GM04504 (cell line): ENCODE measurements at regions not wholly inside any gene's neighbourhood (a gene's known extent, or its start where the extent isn't known, plus 50 kb on each side); places are given as distances from the start of the nearest gene placed in this dataset.

Experiments
- DNase-seq: peaks from one replicate; pipeline ENCODE4 v3.0.0-alpha.2; 2012; ENCODE audit warnings: low read depth

- DNase-seq: no peak
Measured at GRCh38 chr3:76624164-76624563, 415.7 kb upstream of the ROBO2 start.

DNA sequence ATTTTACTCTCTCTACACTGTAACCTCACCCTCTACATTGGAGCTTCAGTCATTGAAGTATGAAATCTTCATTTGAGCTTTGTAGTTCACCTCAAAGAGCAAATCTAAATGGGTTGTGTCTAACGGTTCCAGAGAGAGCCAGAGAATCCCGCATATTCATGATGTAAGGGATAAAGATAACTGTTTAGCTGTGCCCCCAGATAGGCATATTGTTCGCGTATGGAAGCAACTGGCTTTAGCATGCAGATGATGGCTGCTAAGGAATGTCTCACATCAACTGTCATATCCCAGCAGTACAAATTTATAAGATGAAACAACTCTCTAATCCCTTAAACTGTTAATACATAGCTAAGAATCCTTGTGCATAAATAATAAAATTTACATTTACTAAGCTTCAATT, 412.7 kb upstream of the ROBO2 start:
- DNase-seq: no peak

GRCh38 chr3:76631251-76631650, 408.6 kb upstream of the ROBO2 start:
- DNase-seq: no peak

- DNase-seq: no peak
Measured at GRCh38 chr3:76638006-76638405, 401.9 kb upstream of the ROBO2 start.

- DNase-seq: no peak
Measured at GRCh38 chr3:76643623-76644304, 396.1 kb upstream of the ROBO2 start.

DNA sequence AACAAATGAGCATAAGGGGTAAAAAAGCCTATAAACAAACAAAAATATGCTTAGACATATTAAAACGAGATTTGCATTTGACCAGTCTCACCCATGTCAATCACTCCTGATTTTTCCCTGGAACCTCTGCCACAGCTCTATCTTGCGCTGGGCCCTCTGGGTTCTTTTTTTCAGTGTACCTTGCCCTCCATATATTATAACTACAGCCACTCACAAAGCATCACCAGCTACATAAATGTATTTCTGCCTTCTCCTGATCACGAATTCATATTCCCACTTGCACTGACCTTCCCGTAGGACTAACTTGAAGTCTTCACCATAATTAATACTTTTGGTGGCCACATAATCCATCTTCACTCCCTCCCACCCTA, 395.6 kb upstream of the ROBO2 start:
- no peak for DNase-seq

DNA sequence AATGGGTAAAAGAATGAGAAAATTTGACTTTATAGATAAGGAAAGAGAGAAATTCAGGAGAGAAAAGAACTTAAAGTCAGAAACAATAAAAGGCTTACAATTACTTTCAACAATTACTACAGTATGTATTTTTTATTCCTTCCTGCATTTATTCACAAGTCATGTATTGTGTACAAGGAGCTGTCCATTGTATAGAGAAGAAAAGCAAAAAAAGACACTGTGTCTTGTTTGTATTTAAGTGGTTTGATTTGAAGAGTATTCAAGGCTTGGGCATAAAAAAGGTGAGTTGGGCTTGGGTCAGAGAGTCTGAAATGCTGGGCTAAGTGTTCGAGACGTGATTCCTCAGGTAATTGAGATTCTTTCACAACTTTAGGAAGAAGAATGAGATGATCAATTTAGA, 394.2 kb upstream of the ROBO2 start:
- DNase-seq: no peak

- DNase-seq: no peak
Measured at GRCh38 chr3:76646921-76647562, 392.9 kb upstream of the ROBO2 start.

DNA sequence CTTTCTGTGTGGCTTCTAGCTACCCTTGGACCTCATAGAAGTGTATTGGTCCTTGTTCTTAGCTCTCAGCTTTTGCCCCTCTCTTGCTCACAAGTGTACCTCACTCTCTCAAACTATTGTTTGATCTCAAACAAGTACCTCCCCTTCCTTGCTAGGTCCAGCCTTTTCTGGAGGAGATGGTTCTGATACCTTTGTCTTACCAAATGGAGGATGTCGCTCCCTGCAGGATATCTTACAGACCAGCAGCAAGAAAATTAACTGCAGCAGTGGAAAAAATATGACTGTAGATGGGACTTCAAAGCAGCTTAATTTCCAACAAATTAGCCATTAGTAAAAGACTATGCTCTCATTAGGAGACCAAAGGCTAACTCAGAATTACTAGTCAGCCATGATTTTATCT, 388.1 kb upstream of the ROBO2 start:
- no peak for DNase-seq

DNA sequence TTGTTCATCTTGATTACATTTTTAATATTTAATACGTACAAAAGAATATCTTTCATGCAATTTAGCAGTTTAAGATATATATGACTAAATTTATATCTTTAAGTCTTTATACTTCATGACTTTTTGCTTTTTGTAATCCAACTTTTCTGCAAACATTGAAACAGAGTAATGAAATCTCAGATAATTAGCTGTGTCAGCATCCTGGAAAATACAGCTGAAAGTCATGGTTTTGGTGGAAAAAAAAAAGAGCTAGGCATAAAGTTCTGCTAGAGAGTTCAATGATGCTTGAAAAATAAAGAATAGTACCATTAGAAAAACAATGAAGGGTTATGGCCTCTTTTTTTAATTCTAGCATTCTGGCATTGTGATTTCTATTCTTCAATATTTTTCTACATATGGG, 387.4 kb upstream of the ROBO2 start:
- DNase-seq: no peak

- no peak for DNase-seq
Measured at GRCh38 chr3:76653640-76654251, 386.2 kb upstream of the ROBO2 start.

DNA sequence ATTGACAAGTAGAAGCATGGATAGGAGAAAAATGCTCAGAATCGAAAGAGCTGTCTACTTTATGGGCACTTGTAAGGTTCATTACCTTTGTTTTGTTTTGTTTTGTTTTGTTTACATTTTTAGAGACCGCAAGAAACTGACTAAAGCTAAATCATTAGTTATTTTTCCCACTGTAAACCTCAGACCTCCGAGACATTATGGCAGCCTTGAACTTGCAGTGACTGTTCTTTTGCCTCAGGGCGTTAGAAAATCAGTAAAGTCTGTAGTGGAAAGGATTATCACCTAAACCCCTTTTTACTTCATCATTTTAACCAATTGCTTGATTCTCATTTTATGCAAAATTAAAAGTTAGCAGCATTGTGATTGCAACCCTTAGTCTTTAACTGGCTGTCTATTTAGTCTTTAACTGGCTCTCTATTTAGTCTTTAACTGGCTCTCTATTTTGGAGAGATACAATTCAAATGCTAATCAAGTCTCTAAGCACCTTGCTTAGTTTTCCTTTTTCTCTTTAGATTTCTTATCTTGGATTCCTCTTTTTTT, 383.3 kb upstream of the ROBO2 start:
- no peak for DNase-seq

GRCh38 chr3:76657909-76658308, 382.0 kb upstream of the ROBO2 start:
- DNase-seq: no peak

DNA sequence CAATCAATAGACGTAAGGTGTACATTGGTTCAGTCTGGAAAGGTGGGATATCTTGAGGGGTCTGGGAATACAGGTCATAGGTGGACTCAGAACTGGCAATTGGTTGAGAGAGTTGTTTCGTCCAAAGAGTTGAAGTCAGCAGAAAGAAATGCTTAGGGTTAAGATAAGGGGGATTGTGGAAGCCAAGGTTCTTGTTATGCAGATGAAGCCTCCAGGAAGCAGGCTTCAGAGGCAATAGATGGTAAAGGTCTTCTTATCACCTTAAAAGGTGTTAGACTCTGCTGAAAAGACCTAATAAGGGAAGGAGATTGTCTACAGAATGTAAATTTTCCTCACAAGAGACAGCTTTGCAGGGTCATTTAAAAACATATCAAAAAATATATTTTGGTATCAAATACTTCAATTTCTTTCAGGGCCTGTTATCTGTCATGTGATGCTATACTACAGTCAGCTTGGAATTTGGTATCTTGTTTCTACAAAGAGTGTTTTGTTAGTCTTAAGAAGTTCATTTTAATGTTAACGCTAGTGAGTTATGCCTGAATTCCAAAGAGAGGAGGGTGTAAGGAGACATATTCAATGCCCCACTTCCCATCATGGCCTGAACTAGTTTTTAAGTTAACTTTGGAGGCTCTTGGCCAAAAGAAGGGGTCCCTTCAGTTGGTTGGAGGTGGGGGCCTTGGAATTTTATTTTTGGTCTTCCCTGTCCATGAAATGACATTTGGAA, 378.2 kb upstream of the ROBO2 start:
- no peak for DNase-seq

DNA sequence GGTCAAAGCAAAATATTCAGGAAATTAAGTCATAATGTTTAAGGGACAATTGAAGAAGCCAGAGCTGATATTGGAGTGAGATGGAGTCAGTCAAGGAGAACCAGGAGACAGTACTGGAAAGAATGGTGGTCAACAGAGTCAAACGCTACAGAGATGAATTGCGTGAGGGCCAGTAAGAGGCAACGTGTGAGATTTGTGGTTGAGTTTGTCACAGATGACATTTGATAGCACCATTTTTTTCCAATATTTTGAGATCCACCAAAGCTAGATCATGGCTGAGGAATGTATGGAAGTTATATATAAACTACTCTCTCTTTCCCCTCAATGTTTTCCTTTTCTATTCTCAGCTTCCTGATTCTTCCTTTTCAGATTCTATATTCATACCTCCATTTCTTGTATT, 375.1 kb upstream of the ROBO2 start:
- no peak for DNase-seq

DNA sequence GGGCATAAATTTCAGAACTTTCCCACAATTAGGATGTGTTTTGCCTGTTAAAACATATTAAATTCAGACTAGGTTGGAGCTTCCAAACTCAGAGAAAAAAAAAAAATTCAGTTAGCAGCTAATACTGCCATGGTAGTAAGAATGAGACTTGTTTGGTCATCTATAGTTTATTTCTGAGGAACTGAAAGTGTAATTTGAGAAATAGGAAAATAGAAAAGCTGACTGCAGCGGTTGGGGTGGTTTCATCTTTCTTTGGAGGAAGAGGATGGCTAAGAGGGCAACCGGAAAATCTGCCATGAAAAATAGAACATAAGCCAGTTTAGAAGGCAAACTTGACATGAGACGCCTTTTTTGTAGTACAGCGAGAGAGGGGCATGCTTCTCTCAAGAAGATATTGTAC, 371.2 kb upstream of the ROBO2 start:
- DNase-seq: no peak

DNA sequence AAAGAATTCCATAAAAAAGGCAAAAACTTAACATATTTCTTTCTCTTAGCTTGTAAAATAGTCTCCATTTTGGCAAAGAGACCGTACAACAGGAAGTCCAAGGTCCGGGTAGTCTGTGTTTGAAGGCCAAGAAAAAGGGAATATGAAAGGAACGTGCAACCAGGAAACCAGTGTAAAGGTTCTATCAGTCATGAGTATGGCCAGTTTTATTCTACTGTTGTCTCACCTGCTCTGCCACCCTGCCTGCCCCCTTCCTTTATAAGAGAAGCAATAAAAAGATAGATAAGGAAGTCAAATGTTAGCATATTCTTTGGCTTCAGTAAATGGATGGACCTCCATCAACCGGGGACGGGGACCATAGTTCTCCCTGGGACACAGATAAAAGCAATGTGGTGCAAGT, 370.6 kb upstream of the ROBO2 start:
- DNase-seq: no peak

GRCh38 chr3:76673171-76673570, 366.7 kb upstream of the ROBO2 start:
- no peak for DNase-seq

DNA sequence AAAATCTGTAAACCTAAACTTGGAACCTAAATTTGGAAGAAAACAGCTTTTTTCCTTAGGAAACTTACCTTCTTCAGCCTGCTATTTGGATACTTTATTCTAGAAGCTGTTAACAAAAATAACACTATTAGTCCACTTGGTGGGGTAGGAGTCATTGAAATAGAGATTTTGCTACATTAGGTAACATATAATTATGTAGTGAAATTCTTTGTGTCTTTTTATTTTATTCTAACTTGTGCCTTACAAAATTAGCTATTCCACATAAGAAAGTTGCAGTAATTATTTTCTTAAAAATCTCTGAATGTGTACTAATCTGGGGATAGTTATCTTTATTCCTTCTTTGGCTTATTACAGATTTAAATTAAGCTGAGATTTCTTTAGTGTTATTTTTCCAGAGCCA, 360.4 kb upstream of the ROBO2 start:
- no peak for DNase-seq

DNA sequence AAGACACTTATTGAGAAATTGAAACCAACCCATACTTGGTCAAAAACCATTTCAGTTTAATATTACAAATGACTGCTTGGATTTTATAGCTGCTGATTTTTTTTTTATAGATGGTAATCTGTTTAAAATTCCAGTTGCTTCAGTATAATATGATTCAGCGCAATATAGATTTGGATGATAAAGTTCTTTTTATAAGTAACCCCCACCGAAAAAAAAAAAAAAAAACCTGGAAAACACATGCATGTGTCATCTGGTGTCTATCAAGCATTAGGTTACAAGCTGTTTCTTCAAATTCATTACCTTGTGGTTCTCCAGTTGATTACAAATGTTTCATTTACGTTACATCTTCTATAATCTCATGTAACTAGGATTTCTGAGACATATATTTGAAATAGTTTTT, 356.6 kb upstream of the ROBO2 start:
- DNase-seq: no peak

- DNase-seq: no peak
Measured at GRCh38 chr3:76684946-76685345, 355.0 kb upstream of the ROBO2 start.

DNA sequence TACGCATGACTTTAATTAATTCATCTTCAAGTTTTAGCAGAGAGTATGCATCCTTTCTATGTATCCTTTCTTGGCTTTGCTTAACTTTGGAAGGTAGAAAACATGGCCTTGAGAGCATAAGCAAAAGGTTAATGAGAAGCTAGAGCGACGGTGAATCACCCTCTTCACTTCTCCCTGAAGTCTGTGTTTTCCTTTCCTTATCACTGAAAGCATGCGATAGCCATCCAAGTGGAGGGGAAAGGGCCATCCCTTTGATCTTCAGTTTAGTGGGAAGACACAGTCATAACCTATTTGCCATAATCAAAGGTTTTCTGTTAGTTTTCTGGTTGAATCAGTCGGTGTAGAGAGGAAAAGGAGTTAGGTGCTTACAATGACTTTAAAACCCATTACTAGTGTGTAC, 354.0 kb upstream of the ROBO2 start:
- DNase-seq: no peak

DNA sequence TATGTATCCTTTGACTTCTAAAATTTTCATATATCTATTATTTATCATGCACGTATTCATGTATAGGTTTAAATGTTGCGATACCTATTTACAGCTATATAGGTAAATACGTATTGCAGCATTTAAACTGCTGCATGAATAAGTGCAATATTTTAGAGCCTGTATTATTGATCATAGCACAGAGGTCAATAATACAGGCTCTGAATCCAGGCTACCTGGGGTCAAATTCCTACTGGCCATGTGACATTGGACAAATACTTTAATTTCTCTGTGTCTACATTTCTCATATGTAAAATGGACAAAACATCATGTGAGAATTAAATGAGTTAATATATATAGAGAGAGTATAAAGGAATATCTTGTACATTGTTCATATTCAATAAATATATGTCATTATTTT, 352.9 kb upstream of the ROBO2 start:
- no peak for DNase-seq
